ENCODE measurements at regions not wholly inside any gene's neighbourhood (a gene's known extent, or its start where the extent isn't known, plus 50 kb on each side); places are given as distances from the start of the nearest gene placed in this dataset.

GRCh38 chr20:9926476-9926875 lies 87.6 kb upstream of the PAK5 start:
- H3K4me3 ChIP-seq (ENCODE audit: low read depth, low read length): no peak overlapping the region
- DNase-seq (ENCODE audit: low read depth): no peak
- TF ChIP-seq CTCF (conservative IDR thresholded peaks at IDR 0.05; ENCODE audit: low read depth, low read length): no peak

DNA sequence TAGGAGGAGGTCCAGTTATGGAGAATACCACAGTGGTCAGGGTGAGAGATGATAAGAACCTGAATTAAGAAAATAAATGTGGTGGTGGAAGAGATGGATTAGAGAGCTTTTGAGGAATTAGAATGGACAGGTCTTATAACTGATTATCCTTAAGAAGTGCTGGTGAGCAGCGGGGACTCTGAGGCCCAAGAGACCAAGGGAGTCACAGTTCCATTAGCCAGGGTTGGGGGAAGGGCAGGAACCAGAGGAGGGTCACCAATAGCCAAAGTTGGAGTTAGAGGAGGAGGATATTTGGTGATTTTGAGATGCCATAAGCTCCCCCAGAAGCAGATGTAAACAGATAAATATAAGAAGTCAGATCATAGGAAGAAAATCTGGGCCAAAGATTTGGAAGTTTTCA lies 87.1 kb upstream of the PAK5 start:
- no peak for DNase-seq (ENCODE audit: low read depth)
- TF ChIP-seq CTCF (conservative IDR thresholded peaks at IDR 0.05; ENCODE audit: low read depth, low read length): no peak
- no peak overlapping the region for H3K4me3 ChIP-seq (ENCODE audit: low read depth, low read length)

DNA sequence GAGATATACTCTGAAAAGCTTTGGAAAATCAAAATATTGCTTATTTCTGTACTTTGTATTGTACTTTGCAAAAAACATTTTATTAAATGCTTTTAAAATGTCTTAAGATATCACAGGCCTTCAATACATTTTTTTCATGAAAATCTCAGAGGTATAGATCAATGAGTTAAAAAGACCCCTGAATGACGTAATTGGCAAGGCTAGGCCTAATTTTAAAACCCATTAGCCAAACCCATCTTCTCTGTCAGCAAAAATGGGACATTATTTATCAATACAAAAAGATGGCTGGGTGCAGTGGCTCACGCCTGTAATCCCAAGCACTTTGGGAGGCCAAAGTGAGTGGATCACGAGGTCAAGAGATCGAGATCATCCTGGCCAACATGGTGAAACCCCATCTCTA lies 84.8 kb upstream of the PAK5 start:
- no peak for DNase-seq (ENCODE audit: low read depth)
- TF ChIP-seq CTCF (conservative IDR thresholded peaks at IDR 0.05; ENCODE audit: low read depth, low read length): no peak
- H3K4me3 ChIP-seq (ENCODE audit: low read depth, low read length): no peak overlapping the region

GRCh38 chr20:9920866-9921265 lies 82.0 kb upstream of the PAK5 start:
- no peak for TF ChIP-seq CTCF (conservative IDR thresholded peaks at IDR 0.05; ENCODE audit: low read depth, low read length)
- no peak for DNase-seq (ENCODE audit: low read depth)
- H3K4me3 ChIP-seq (ENCODE audit: low read depth, low read length): no peak overlapping the region

GRCh38 chr20:9919271-9920014 lies 80.6 kb upstream of the PAK5 start:
- DNase-seq (ENCODE audit: low read depth): no peak
- TF ChIP-seq CTCF (conservative IDR thresholded peaks at IDR 0.05; ENCODE audit: low read depth, low read length): no peak
- no peak overlapping the region for H3K4me3 ChIP-seq (ENCODE audit: low read depth, low read length)

GRCh38 chr20:9918348-9918747 lies 79.5 kb upstream of the PAK5 start:
- no peak for DNase-seq (ENCODE audit: low read depth)
- TF ChIP-seq CTCF (conservative IDR thresholded peaks at IDR 0.05; ENCODE audit: low read depth, low read length): no peak

GRCh38 chr20:9916761-9917160 lies 77.9 kb upstream of the PAK5 start:
- no peak for TF ChIP-seq CTCF (conservative IDR thresholded peaks at IDR 0.05; ENCODE audit: low read depth, low read length)
- H3K4me3 ChIP-seq (ENCODE audit: low read depth, low read length): no peak overlapping the region
- DNase-seq (ENCODE audit: low read depth): no peak

More at GRCh38 chr20:9918348-9918747, 79.5 kb upstream of the PAK5 start:
- no peak overlapping the region for H3K4me3 ChIP-seq (ENCODE audit: low read depth, low read length)
